GM23338 (cell line): ENCODE measurements at regions not wholly inside any gene's neighbourhood (a gene's known extent, or its start where the extent isn't known, plus 50 kb on each side); places are given as distances from the start of the nearest gene placed in this dataset.

Source experiments
- CREB1 ChIP-seq: fragments of 250-450 bp; sonication (Bioruptor Pico); IDR thresholded peaks from 2 replicates; pipeline ENCODE4 v1.5.0; 2020; ENCODE audit warnings: low read depth, mild to moderate bottlenecking, moderate library complexity
- EZH2 ChIP-seq: fragments of 200-600 bp; sonication (generic); IDR thresholded peaks from one replicate; pipeline ENCODE4 v1.8.0; 2017; ENCODE audit warnings: antibody characterized with exemption, mild to moderate bottlenecking, low read depth; ENCODE audit not compliant: unreplicated experiment
- EZH2phosphoT487 ChIP-seq: fragments of 200-600 bp; sonication (generic); IDR thresholded peaks from one replicate; pipeline ENCODE4 v1.8.1; 2018; ENCODE audit warnings: antibody characterized with exemption; ENCODE audit not compliant: unreplicated experiment
- JUNB ChIP-seq: IDR thresholded peaks from one replicate; pipeline ENCODE4 v1.6.1; 2016; ENCODE audit warnings: antibody characterized with exemption; ENCODE audit not compliant: unreplicated experiment
- POLR2AphosphoS5 ChIP-seq: IDR thresholded peaks from 2 replicates; pipeline ENCODE4 v1.6.1; 2016; ENCODE audit warnings: antibody characterized with exemption, low read depth
- STAT1 ChIP-seq: IDR thresholded peaks from one replicate; pipeline ENCODE4 v1.6.1; 2016; ENCODE audit warnings: antibody characterized with exemption; ENCODE audit not compliant: unreplicated experiment
- ZNF114 ChIP-seq: fragments of 250-450 bp; sonication (Bioruptor Pico); IDR thresholded peaks from 2 replicates; pipeline ENCODE4 v1.5.0; 2020; ENCODE audit warnings: mild to moderate bottlenecking, moderate library complexity
- ZNF331 ChIP-seq: fragments of 250-450 bp; sonication (Bioruptor Pico); IDR thresholded peaks from 2 replicates; pipeline ENCODE4 v1.5.0; 2020; ENCODE audit warnings: low read depth, mild to moderate bottlenecking, moderate library complexity
- TF ChIP-seq, protein P1 (sequence below), 2 experiments: fragments of 200-600 bp in 1 of 2; sonication (generic) in 1 of 2; conservative IDR thresholded peaks; 2 replicates each; pipeline versions ENCODE4 v1.5.1 to v1.6.1; 2016 to 2017; ENCODE audit warnings: antibody characterized with exemption in 2 of 2, low read depth in 2 of 2, mild to moderate bottlenecking in 2 of 2, moderate library complexity in 1 of 2
- TF ChIP-seq, protein P2 (sequence below): IDR thresholded peaks from one replicate; pipeline ENCODE4 v1.6.1; 2018; ENCODE audit warnings: antibody characterized with exemption; ENCODE audit not compliant: unreplicated experiment
- TF ChIP-seq, protein P3 (sequence below): IDR thresholded peaks from 2 replicates; pipeline ENCODE4 v1.6.1; 2016; ENCODE audit warnings: antibody characterized with exemption
- TF ChIP-seq, protein P4 (sequence below): fragments of 250-450 bp; sonication (Bioruptor Pico); IDR thresholded peaks from 2 replicates; pipeline ENCODE4 v1.5.0; 2020; ENCODE audit warnings: mild to moderate bottlenecking, moderate library complexity

DNA sequence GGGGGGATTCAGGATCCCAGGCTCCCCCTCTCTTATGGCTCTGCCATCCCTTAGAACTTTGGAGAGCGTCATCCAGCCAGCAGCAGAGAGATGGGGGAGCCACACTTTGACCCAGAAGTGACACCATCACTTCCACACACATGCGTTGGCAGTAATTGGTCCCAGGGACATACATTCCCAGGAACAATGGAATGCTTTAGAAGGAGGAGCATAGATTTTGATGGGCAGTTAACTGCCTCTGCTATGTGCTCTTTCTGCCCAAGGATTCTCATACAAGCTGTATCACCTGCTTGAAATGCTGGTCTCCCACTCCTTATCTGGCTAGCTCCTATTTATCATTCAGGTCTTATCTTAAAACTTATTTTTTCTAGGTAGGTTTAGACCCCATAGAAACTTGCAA lies 109.0 kb upstream of the RPH3A start:
- TF ChIP-seq, protein P1, sequence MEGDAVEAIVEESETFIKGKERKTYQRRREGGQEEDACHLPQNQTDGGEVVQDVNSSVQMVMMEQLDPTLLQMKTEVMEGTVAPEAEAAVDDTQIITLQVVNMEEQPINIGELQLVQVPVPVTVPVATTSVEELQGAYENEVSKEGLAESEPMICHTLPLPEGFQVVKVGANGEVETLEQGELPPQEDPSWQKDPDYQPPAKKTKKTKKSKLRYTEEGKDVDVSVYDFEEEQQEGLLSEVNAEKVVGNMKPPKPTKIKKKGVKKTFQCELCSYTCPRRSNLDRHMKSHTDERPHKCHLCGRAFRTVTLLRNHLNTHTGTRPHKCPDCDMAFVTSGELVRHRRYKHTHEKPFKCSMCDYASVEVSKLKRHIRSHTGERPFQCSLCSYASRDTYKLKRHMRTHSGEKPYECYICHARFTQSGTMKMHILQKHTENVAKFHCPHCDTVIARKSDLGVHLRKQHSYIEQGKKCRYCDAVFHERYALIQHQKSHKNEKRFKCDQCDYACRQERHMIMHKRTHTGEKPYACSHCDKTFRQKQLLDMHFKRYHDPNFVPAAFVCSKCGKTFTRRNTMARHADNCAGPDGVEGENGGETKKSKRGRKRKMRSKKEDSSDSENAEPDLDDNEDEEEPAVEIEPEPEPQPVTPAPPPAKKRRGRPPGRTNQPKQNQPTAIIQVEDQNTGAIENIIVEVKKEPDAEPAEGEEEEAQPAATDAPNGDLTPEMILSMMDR (conservative IDR thresholded peaks at IDR 0.05; ENCODE audit: low read depth in 2 of 2), result no peak
- TF ChIP-seq, protein P2, sequence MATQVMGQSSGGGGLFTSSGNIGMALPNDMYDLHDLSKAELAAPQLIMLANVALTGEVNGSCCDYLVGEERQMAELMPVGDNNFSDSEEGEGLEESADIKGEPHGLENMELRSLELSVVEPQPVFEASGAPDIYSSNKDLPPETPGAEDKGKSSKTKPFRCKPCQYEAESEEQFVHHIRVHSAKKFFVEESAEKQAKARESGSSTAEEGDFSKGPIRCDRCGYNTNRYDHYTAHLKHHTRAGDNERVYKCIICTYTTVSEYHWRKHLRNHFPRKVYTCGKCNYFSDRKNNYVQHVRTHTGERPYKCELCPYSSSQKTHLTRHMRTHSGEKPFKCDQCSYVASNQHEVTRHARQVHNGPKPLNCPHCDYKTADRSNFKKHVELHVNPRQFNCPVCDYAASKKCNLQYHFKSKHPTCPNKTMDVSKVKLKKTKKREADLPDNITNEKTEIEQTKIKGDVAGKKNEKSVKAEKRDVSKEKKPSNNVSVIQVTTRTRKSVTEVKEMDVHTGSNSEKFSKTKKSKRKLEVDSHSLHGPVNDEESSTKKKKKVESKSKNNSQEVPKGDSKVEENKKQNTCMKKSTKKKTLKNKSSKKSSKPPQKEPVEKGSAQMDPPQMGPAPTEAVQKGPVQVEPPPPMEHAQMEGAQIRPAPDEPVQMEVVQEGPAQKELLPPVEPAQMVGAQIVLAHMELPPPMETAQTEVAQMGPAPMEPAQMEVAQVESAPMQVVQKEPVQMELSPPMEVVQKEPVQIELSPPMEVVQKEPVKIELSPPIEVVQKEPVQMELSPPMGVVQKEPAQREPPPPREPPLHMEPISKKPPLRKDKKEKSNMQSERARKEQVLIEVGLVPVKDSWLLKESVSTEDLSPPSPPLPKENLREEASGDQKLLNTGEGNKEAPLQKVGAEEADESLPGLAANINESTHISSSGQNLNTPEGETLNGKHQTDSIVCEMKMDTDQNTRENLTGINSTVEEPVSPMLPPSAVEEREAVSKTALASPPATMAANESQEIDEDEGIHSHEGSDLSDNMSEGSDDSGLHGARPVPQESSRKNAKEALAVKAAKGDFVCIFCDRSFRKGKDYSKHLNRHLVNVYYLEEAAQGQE, result no peak
- TF ChIP-seq EZH2phosphoT487, result no peak
- TF ChIP-seq CREB1, result no peak
- no peak for TF ChIP-seq EZH2
- no peak for TF ChIP-seq POLR2AphosphoS5
- TF ChIP-seq JUNB, result no peak
- TF ChIP-seq ZNF331 (CRISPR knock-in tag), result no peak
- no peak for TF ChIP-seq ZNF114 (CRISPR knock-in tag)
- TF ChIP-seq, protein P3, sequence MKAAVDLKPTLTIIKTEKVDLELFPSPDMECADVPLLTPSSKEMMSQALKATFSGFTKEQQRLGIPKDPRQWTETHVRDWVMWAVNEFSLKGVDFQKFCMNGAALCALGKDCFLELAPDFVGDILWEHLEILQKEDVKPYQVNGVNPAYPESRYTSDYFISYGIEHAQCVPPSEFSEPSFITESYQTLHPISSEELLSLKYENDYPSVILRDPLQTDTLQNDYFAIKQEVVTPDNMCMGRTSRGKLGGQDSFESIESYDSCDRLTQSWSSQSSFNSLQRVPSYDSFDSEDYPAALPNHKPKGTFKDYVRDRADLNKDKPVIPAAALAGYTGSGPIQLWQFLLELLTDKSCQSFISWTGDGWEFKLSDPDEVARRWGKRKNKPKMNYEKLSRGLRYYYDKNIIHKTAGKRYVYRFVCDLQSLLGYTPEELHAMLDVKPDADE, result no peak
- TF ChIP-seq, protein P4, sequence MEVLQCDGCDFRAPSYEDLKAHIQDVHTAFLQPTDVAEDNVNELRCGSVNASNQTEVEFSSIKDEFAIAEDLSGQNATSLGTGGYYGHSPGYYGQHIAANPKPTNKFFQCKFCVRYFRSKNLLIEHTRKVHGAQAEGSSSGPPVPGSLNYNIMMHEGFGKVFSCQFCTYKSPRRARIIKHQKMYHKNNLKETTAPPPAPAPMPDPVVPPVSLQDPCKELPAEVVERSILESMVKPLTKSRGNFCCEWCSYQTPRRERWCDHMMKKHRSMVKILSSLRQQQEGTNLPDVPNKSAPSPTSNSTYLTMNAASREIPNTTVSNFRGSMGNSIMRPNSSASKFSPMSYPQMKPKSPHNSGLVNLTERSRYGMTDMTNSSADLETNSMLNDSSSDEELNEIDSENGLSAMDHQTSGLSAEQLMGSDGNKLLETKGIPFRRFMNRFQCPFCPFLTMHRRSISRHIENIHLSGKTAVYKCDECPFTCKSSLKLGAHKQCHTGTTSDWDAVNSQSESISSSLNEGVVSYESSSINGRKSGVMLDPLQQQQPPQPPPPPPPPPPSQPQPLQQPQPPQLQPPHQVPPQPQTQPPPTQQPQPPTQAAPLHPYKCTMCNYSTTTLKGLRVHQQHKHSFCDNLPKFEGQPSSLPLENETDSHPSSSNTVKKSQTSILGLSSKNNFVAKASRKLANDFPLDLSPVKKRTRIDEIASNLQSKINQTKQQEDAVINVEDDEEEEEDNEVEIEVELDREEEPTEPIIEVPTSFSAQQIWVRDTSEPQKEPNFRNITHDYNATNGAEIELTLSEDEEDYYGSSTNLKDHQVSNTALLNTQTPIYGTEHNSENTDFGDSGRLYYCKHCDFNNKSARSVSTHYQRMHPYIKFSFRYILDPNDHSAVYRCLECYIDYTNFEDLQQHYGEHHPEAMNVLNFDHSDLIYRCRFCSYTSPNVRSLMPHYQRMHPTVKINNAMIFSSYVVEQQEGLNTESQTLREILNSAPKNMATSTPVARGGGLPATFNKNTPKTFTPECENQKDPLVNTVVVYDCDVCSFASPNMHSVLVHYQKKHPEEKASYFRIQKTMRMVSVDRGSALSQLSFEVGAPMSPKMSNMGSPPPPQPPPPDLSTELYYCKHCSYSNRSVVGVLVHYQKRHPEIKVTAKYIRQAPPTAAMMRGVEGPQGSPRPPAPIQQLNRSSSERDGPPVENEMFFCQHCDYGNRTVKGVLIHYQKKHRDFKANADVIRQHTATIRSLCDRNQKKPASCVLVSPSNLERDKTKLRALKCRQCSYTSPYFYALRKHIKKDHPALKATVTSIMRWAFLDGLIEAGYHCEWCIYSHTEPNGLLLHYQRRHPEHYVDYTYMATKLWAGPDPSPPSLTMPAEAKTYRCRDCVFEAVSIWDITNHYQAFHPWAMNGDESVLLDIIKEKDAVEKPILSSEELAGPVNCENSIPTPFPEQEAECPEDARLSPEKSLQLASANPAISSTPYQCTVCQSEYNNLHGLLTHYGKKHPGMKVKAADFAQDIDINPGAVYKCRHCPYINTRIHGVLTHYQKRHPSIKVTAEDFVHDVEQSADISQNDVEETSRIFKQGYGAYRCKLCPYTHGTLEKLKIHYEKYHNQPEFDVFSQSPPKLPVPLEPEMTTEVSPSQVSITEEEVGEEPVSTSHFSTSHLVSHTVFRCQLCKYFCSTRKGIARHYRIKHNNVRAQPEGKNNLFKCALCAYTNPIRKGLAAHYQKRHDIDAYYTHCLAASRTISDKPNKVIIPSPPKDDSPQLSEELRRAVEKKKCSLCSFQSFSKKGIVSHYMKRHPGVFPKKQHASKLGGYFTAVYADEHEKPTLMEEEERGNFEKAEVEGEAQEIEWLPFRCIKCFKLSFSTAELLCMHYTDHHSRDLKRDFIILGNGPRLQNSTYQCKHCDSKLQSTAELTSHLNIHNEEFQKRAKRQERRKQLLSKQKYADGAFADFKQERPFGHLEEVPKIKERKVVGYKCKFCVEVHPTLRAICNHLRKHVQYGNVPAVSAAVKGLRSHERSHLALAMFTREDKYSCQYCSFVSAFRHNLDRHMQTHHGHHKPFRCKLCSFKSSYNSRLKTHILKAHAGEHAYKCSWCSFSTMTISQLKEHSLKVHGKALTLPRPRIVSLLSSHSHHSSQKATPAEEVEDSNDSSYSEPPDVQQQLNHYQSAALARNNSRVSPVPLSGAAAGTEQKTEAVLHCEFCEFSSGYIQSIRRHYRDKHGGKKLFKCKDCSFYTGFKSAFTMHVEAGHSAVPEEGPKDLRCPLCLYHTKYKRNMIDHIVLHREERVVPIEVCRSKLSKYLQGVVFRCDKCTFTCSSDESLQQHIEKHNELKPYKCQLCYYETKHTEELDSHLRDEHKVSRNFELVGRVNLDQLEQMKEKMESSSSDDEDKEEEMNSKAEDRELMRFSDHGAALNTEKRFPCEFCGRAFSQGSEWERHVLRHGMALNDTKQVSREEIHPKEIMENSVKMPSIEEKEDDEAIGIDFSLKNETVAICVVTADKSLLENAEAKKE (CRISPR knock-in tag), result no peak
- TF ChIP-seq STAT1, result no peak
